Breast epithelium (tissue), 3 donors: ENCODE measurements at regions not wholly inside any gene's neighbourhood (a gene's known extent, or its start where the extent isn't known, plus 50 kb on each side); places are given as distances from the start of the nearest gene placed in this dataset.

Source experiments
- CTCF ChIP-seq, 3 donors: fragments of 450-650 bp; IDR thresholded peaks; one replicate each; pipeline ENCODE4 v1.5.1; 2016 to 2017; ENCODE audit warnings: antibody characterized with exemption in 3 of 3, mild to moderate bottlenecking in 3 of 3, moderate library complexity in 3 of 3
- POLR2AphosphoS5 ChIP-seq, 3 donors: sonication (generic); formaldehyde crosslinking; IDR thresholded peaks; one replicate each; pipeline ENCODE4 v1.6.1; 2017; ENCODE audit warnings: antibody characterized with exemption in 3 of 3

- TF ChIP-seq CTCF (IDR thresholded peaks at IDR 0.05) = no peak
- TF ChIP-seq POLR2AphosphoS5 (IDR thresholded peaks at IDR 0.05) = no peak
Measured at GRCh38 chr6:26217714-26218075, 130.5 kb downstream of the HFE start.
